ENCODE measurements at regions not wholly inside any gene's neighbourhood (a gene's known extent, or its start where the extent isn't known, plus 50 kb on each side); places are given as distances from the start of the nearest gene placed in this dataset.

GRCh38 chr18:30694773-30695172 is 347.8 kb downstream of the DSC3 start:
- TF ChIP-seq GATA3 (IDR thresholded peaks at IDR 0.05; ENCODE audit: low read depth, low read length) (no peak), GATA2 (IDR thresholded peaks at IDR 0.05; ENCODE audit: low read depth, low read length) (no peak)

- TF ChIP-seq GATA2 (IDR thresholded peaks at IDR 0.05; ENCODE audit: low read depth, low read length) (no peak), GATA3 (IDR thresholded peaks at IDR 0.05; ENCODE audit: low read depth, low read length) (no peak)
Observed at GRCh38 chr18:30689216-30689615, 353.3 kb downstream of the DSC3 start.

GRCh38 chr18:30687501-30687900 is 355.0 kb downstream of the DSC3 start:
- TF ChIP-seq GATA2 (IDR thresholded peaks at IDR 0.05; ENCODE audit: low read depth, low read length) = no peak
- TF ChIP-seq GATA3 (IDR thresholded peaks at IDR 0.05; ENCODE audit: low read depth, low read length) = no peak

- no peak for TF ChIP-seq GATA2 (IDR thresholded peaks at IDR 0.05; ENCODE audit: low read depth, low read length)
- TF ChIP-seq GATA3 (IDR thresholded peaks at IDR 0.05; ENCODE audit: low read depth, low read length) = no peak
Observed at GRCh38 chr18:30684825-30685481, 357.6 kb downstream of the DSC3 start.

- no peak for TF ChIP-seq GATA3 (IDR thresholded peaks at IDR 0.05; ENCODE audit: low read depth, low read length)
- TF ChIP-seq GATA2 (IDR thresholded peaks at IDR 0.05; ENCODE audit: low read depth, low read length) = no peak
Observed at GRCh38 chr18:30683836-30684235, 358.7 kb downstream of the DSC3 start.

GRCh38 chr18:30682672-30683071 is 359.9 kb downstream of the DSC3 start:
- TF ChIP-seq GATA3 (IDR thresholded peaks at IDR 0.05; ENCODE audit: low read depth, low read length) (no peak), GATA2 (IDR thresholded peaks at IDR 0.05; ENCODE audit: low read depth, low read length) (no peak)

- TF ChIP-seq GATA2 (IDR thresholded peaks at IDR 0.05; ENCODE audit: low read depth, low read length) (no peak), GATA3 (IDR thresholded peaks at IDR 0.05; ENCODE audit: low read depth, low read length) (no peak)
Observed at GRCh38 chr18:30679285-30679930, 363.1 kb downstream of the DSC3 start.

GRCh38 chr18:30676053-30676480 is 366.5 kb downstream of the DSC3 start:
- TF ChIP-seq GATA3 (IDR thresholded peaks at IDR 0.05; ENCODE audit: low read depth, low read length) = no peak
- TF ChIP-seq GATA2 (IDR thresholded peaks at IDR 0.05; ENCODE audit: low read depth, low read length) = no peak

- TF ChIP-seq GATA3 (IDR thresholded peaks at IDR 0.05; ENCODE audit: low read depth, low read length) (no peak), GATA2 (IDR thresholded peaks at IDR 0.05; ENCODE audit: low read depth, low read length) (no peak)
Observed at GRCh38 chr18:30675493-30675892, 367.0 kb downstream of the DSC3 start.

- TF ChIP-seq GATA2 (IDR thresholded peaks at IDR 0.05; ENCODE audit: low read depth, low read length) = no peak
- TF ChIP-seq GATA3 (IDR thresholded peaks at IDR 0.05; ENCODE audit: low read depth, low read length) = no peak
Observed at GRCh38 chr18:30675072-30675471, 367.5 kb downstream of the DSC3 start.

GRCh38 chr18:30674596-30674995 is 367.9 kb downstream of the DSC3 start:
- TF ChIP-seq GATA3 (IDR thresholded peaks at IDR 0.05; ENCODE audit: low read depth, low read length) (no peak), GATA2 (IDR thresholded peaks at IDR 0.05; ENCODE audit: low read depth, low read length) (no peak)

GRCh38 chr18:30658306-30658705 is 384.2 kb downstream of the DSC3 start:
- TF ChIP-seq GATA3 (IDR thresholded peaks at IDR 0.05; ENCODE audit: low read depth, low read length) = no peak
- TF ChIP-seq GATA2 (IDR thresholded peaks at IDR 0.05; ENCODE audit: low read depth, low read length) = no peak

- TF ChIP-seq GATA2 (IDR thresholded peaks at IDR 0.05; ENCODE audit: low read depth, low read length) (no peak), GATA3 (IDR thresholded peaks at IDR 0.05; ENCODE audit: low read depth, low read length) (no peak)
Observed at GRCh38 chr18:30652387-30652786, 390.2 kb downstream of the DSC3 start.

GRCh38 chr18:30650499-30650898 is 392.0 kb downstream of the DSC3 start:
- TF ChIP-seq GATA3 (IDR thresholded peaks at IDR 0.05; ENCODE audit: low read depth, low read length) (no peak), GATA2 (IDR thresholded peaks at IDR 0.05; ENCODE audit: low read depth, low read length) (no peak)

- TF ChIP-seq GATA2 (IDR thresholded peaks at IDR 0.05; ENCODE audit: low read depth, low read length) = no peak
- no peak for TF ChIP-seq GATA3 (IDR thresholded peaks at IDR 0.05; ENCODE audit: low read depth, low read length)
Observed at GRCh38 chr18:30644158-30644557, 398.4 kb downstream of the DSC3 start.

Measured in SH-SY5Y (cell line).